ENCODE measurements at regions not wholly inside any gene's neighbourhood (a gene's known extent, or its start where the extent isn't known, plus 50 kb on each side); places are given as distances from the start of the nearest gene placed in this dataset.

DNA sequence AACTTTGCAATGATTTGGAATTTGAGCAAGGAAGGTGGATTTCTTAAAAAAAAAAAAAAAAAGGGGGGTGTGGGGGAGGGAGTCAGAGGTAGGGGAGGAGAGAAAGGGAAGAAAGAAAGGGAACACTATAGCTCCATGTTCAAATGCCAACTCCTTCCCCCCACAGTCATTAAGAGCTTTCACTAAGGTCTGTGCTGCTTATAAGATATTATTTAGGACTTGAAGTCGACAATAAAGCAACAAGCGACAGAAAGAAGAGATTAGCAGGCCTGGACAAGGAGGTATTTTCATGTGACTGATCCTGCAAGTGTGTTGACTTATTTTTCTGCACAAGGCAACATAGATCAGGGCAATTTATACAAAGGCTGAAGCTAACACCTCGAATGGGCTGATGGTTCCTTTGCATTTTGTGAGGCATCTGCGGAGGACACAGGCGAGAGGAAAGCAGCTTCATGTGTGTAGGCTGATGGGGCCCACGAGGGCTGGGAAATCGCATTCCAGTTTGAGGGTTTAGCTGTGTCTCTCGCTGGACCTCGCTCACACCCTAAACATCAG lies 382.0 kb downstream of the SOX11 start:
- in situ Hi-C loops (cut with MboI; ENCODE audit: low pct_unique_long_range_greater_than_20kb, low sequenced_read_pairs): no loop called here

DNA sequence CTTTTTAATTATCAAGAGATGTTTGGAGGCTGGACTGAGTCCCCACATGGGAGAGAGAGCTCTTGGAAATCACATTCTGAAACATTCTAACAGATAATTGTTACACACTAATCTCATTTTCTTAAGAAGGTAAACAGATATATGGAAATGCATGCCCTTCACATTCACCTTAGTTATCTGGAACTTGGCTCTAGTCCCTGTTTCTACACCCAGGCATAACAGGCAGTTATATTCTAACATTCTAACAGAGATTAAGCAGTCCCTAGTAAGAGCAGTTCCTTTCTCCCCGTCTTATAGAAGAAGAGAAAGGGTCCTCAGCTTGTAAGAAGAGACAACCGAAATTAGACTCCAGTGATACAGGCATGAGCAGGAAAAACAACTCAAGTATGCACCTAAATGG lies 385.4 kb downstream of the SOX11 start:
- in situ Hi-C loops (cut with MboI; ENCODE audit: low pct_unique_long_range_greater_than_20kb, low sequenced_read_pairs): no loop called here

More for the DNA sequence above, 382.0 kb downstream of the SOX11 start:
- no peak for DNase-seq

DNA sequence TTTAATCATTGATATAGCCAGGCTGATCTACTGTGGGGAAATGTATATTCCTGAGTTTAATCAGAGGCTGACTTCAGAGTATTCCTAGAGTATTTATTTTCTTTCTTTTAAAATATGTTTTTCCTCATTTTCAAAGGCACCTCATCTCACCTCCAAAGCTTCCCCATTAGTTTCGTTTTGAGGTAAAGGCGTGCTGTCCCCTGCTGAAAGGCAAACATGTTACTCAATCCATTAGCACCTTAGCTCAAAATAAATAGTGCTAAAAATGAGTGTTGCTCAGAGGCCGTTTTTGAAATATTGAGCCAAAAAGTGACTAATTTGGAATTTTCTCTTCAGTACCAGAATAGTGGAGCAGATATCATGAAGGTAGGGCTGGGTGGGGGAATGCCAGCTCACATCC lies 386.2 kb downstream of the SOX11 start:
- DNase-seq: no peak
- in situ Hi-C loops (cut with MboI; ENCODE audit: low pct_unique_long_range_greater_than_20kb, low sequenced_read_pairs): no loop called here

More for the DNA sequence above, 385.4 kb downstream of the SOX11 start:
- DNase-seq: no peak

DNA sequence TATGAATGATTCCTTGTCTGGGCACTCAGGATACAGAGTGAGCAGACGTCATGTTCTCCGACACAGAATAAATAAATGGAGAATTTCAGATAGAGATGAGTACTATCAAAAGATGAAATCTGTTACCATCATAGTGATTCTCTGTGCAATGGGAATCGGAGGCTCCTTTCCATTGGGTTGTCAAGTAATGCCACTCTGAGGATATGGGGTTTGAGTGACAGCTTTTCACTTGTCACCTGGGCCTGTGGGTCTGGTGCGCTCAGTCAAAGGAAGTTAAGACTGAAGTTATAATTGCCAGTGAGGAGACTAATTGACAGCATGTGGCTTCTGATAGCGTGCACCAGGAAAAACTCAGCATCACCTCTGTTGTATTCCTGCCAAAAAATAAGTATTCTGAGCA lies 387.2 kb downstream of the SOX11 start:
- in situ Hi-C loops (cut with MboI; ENCODE audit: low pct_unique_long_range_greater_than_20kb, low sequenced_read_pairs): no loop called here
- no peak for DNase-seq

DNA sequence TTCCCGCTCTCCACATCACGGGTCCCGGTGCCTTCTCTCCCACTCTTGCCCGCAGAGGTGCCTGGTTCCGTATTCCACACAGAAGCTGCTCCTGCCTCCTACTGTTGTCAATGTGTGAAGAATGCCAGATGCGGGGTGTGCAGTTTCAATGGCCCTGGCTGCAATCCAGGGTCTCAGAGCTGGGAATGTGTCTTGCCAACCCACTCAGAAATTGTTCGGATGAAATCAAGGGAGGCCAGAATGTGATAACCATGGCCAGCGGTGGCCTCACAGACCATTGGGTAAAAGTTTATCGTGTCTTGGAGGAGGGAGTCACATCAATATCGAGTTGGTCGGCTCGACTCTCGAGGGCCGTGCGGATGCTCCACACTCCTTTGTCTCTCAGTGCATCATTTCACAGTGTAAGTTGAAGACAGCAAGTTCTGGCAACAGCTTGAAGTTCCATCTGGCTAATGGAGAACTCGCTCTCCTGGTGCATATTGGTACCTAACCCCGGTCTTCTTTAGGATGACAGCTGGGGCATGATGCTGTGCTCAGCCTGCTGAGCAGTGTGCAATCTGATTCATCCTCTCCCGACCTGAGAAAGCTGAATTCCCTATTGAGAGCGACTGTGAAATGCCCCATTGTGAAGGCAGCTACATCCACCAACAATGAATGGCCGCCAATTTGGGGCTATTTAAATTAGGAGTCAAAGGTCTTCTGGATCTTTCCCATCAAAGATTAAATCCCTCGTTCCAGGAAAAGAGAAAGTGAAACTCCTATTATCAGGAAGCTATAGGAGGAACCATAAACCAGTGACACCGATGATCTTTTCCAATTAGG lies 389.0 kb downstream of the SOX11 start:
- in situ Hi-C loops (cut with MboI; ENCODE audit: low pct_unique_long_range_greater_than_20kb, low sequenced_read_pairs): no loop called here
- no peak for DNase-seq

DNA sequence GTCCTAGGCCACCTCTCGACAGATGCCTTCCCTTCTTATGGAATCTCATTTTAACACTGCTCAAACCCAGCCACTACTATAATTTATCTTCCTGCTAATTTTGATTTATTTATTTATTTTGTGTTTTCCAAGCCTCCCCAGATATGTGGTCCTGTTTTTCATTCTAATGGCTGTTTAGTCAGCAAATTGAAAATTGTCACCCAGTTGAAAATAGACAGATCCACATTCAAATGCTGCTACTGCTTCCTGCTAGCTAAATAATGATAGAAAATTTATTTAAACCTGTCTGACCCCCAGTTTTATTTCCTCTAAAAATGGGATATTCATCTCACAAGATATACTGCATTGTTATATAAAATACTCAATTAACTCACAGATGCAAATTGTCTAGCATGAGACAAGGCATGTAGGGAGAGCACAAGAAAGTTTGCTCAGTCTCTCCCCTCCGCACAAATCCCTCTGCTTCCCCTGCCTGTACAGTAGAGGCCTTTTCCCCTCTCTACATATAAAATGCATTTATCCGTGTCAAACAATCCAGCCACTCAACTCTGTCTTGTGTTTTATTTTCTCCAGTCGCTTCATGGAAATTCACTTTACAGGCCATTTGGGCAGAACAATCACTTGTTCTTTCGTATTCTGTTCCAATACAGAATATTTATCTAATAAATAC lies 389.9 kb downstream of the SOX11 start:
- in situ Hi-C loops (cut with MboI; ENCODE audit: low pct_unique_long_range_greater_than_20kb, low sequenced_read_pairs): no loop called here
- no peak for DNase-seq

DNA sequence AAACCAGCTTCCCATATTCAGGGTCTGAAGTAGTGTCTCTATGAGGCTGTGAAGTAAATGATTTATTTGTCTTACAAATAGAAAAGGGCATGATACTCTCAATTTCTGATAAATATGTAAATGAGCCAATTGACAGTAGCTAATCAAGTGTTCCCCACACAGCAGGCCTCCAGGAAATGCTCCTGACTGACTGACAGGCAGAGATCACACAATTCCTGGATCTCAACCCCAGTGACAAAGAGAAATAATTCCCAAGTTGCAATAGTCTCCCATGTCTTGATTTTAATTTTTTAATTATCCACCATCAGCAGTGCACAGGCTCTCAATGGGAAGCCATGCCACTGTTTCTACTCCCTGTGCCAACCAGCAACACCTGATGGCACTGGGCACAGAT lies 390.4 kb downstream of the SOX11 start:
- in situ Hi-C loops (cut with MboI; ENCODE audit: low pct_unique_long_range_greater_than_20kb, low sequenced_read_pairs): no loop called here
- no peak for DNase-seq

DNA sequence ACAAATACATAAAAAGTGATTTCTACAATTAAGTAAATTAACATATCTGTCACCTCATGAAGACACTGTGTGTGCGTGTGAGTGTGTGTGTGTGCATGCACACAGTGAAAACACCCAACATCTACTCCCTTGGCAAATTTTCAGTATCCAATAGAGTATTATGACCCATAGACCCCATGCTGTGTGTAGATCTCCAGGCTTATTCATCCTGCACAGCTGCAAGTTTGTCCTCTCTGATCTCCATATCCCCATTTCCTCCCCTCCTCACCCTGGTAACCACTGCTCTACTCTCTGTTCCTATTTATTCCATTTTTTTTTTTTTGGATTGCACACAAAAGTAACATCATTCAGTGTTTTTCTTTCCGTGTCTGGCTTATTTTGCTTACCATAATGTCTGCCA lies 391.0 kb downstream of the SOX11 start:
- in situ Hi-C loops (cut with MboI; ENCODE audit: low pct_unique_long_range_greater_than_20kb, low sequenced_read_pairs): no loop called here

DNA sequence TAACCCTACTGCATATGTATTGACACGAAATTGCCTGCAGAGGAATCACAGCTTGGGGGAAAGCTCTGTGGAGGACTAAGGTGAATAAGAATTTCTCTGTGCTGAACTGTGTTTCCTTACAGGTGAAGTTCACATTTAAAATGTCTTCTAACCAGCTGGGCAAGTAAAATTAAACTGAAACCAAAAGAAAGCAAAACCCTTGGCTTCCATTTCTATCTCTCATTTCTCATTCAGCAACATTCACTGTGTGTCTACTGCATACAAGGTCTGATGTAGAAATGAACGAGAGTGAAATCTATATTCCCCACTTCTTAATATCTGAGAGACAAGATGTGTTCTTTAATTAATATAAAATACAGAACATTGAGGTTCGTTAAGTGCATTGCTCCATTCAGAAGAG lies 397.3 kb downstream of the SOX11 start:
- no peak for DNase-seq
- in situ Hi-C loops (cut with MboI; ENCODE audit: low pct_unique_long_range_greater_than_20kb, low sequenced_read_pairs): no loop called here

More for the DNA sequence above, 391.0 kb downstream of the SOX11 start:
- no peak for DNase-seq

DNA sequence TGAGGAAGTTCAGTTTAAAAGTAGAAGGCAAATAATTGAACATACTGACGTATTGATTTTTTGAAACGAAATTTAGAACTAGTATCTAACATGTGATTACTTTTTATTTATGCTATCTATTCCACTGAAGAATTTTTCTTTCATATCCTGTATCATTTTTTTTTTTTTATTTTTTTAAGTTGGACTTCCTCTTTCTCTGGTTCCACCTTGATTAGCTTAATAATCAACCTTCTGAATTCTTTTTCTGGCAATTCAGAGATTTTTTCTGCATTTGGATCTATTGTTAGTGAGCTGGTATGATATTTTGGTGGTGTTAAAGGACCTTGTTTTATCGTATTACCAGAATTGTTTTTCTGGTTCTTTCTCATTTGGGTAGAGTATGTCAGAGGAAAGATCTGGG lies 411.2 kb downstream of the SOX11 start:
- DNase-seq: no peak
- in situ Hi-C loops (cut with MboI; ENCODE audit: low pct_unique_long_range_greater_than_20kb, low sequenced_read_pairs): no loop called here

DNA sequence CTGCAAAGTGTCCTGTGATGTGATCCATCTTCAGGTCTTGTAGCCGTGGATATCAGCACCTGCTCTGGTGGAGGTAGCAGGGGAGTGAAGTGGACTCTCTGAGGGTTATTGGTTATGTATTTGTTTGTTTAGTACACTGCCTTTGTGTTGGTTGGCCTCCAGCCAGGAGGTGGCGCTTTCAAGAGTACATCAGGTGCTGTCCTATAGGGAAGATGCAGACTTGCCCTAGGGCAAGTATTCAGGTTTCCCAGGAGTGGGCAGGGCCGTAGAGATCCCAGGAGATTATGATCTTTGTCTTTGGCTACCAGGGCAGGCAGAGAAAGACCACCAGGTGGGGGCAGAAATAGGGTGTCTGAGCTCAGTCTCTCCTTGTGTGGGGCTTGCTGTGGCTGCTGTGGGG lies 411.8 kb downstream of the SOX11 start:
- in situ Hi-C loops (cut with MboI; ENCODE audit: low pct_unique_long_range_greater_than_20kb, low sequenced_read_pairs): no loop called here
- no peak for DNase-seq

DNA sequence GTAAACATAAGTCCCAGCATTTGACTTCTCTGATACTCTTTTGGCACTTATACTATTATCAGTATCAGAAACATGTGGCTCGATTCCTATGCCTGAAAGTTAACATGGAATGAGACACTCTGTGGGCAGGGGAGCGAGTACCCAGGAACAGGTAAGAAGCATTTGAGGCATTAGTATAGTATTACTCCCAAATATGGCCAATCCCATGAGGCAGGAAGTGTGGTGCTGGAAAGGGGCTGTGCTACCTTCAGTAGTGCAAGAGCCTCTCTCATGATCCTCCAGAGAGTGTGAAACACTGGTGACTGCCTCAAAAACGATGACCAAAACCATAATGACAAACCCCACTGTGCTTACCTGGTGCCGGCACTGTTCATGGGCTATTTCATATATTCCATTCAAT lies 415.1 kb downstream of the SOX11 start:
- in situ Hi-C loops (cut with MboI; ENCODE audit: low pct_unique_long_range_greater_than_20kb, low sequenced_read_pairs): no loop called here
- DNase-seq: no peak

DNA sequence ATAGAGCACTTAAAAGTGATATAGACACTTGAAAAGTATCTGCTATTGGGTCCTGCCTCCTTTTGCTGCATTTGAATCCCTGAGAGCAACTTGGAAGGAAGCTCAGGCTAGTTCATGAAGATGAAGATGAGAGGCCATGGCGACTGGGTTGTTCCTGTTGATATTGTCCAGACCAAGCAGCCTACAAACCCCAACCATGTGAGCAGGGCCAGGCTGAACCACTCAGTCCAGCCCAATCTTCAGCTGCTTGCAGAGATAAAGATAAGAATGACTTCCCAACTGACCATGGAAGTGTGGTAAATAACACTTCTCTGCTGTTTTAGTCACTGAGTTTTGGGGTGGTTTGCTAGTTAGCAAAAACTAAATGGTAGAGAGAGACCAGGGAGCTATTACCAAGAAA lies 417.6 kb downstream of the SOX11 start:
- DNase-seq: no peak

DNA sequence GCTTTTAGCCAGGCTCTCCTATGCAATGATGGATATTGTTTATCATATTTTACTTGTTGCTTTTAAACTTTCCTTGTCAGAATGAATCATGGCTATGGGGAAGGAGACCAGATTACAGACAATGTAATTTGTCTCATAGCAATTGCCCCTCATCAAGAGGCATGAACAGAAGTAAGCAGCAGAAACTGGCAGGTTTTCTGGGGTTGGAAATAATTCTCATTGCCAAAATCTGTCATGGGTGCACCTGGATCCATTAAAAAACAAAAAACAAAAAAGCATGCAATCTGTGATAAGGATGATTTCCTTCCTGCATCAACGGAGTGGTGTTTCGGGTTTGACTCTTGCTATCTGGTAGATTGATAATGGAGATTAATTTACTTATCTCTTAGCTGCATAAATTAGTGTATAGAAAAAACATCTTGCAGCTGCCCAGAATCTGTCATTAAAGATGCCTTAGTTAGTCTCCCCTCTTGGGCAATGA lies 419.6 kb downstream of the SOX11 start:
- no peak for DNase-seq
- in situ Hi-C loops (cut with MboI; ENCODE audit: low pct_unique_long_range_greater_than_20kb, low sequenced_read_pairs): no loop called here

More for the DNA sequence above, 417.6 kb downstream of the SOX11 start:
- in situ Hi-C loops (cut with MboI; ENCODE audit: low pct_unique_long_range_greater_than_20kb, low sequenced_read_pairs): no loop called here

DNA sequence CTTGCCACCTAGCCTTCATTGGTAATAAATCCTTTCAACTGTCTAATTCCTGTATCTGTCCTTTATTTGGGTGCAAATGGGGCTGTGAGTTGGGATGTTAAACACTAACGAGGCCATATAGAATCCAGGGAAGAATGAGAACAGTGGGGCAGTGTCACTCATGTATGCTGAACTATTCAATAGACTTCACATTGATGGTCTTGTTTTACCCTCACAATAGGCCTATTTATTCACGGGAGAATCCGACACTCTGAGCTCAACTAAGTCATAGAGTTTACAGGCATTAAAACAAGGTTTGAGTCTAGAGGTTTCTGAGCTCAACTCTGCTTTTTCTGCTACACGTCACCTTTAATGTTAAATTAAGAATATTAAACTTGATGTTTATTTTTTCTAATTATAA lies 421.6 kb downstream of the SOX11 start:
- in situ Hi-C loops (cut with MboI; ENCODE audit: low pct_unique_long_range_greater_than_20kb, low sequenced_read_pairs): no loop called here
- DNase-seq: no peak

DNA sequence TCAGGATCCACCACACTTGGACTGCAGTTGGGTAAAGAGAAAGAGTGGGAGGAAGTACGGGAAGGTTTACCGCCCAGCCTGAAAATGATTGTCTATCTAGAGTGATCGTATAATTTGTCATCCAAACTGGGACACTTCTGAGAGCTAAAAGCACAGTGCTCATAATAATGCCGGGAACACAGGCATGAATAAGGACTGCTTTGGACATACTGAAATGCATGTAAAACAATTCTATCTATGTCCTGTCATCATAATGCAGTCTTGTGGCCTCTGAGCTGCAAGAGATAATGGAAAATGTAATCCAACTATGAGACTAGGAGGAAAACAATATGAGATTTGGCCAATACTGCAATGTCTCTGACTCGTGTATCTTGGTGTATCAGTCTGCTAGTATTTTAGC lies 435.5 kb downstream of the SOX11 start:
- no peak for DNase-seq
- in situ Hi-C loops (cut with MboI; ENCODE audit: low pct_unique_long_range_greater_than_20kb, low sequenced_read_pairs): no loop called here

DNA sequence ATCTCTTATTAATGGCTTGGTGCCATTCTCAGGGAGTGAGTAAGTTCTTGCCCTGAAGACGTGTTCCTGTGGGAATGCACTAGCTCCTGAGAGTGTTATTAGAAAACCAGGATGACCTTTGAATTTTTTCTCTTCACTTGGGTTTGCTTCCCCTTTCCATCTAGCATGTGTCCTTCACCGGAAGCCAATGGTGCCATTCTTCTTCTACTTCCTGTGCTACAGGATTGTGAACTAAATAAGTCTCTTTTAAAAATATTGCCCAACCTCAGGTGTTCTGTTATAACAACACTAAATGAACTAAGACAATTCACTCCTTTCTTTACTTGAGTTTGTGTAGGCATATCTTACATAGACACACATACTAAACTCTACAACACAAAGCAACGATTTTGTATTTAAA lies 447.0 kb downstream of the SOX11 start:
- no peak for DNase-seq
- in situ Hi-C loops (cut with MboI; ENCODE audit: low pct_unique_long_range_greater_than_20kb, low sequenced_read_pairs): no loop called here

DNA sequence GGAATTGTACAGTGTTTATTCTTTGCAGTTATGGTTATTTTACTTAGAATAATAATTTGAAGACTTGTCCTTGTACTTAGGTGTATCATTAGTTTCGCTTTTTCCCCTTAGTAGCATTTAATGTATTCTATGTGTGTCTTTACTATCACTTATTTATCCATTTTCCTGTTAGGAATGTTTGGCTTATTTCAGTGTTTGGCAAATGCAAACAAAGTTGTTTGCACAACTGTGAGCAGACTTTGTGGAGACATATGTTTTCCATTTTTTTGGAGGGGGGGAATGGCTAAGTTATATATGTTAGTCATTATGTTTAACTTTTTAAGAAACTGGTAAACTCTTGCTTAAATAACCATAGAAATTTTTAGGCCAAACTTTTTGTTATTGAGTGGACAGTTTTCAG lies 447.7 kb downstream of the SOX11 start:
- no peak for DNase-seq
- in situ Hi-C loops (cut with MboI; ENCODE audit: low pct_unique_long_range_greater_than_20kb, low sequenced_read_pairs): no loop called here

DNA sequence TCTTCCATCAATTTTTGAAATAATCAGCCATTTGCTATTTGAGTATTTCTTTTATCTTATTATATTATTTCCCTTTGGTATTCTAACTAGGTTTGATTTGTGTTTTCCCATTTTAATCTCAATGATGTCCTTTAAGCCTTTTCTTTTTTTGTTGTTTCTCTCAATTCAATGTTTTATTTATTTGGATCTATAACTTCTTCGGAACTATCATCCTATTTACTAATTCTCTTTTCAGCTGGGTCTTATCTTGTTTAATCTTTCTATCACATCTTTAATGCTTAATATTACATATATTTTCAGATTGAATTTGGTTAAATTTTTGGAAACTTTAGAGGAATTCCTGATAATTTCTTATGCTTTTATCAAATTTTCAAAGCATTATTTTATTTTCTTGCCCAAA lies 448.3 kb downstream of the SOX11 start:
- in situ Hi-C loops (cut with MboI; ENCODE audit: low pct_unique_long_range_greater_than_20kb, low sequenced_read_pairs): no loop called here
- DNase-seq: no peak

DNA sequence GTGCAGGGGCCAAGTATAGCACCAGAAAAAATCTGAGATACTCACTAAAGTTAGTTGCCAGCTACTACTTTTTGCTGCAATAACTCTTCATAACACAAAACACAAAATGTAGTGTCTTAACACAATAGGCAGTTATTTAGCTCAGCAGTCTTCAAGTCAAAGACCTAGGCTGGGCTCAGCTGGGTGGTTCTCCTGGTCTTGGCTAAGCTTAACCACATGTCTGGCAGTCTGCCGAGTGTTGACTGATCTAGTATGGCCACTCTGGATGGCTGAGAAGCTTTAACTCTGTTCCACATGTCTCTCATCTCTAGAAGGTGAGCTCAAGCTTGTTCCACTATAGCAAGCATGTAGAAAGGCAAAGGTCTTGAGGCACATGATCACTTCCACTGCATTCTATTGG lies 451.6 kb downstream of the SOX11 start:
- in situ Hi-C loops (cut with MboI; ENCODE audit: low pct_unique_long_range_greater_than_20kb, low sequenced_read_pairs): no loop called here
- DNase-seq: no peak
